Prostate gland (tissue), 2 donors: ENCODE measurements at regions not wholly inside any gene's neighbourhood (a gene's known extent, or its start where the extent isn't known, plus 50 kb on each side); places are given as distances from the start of the nearest gene placed in this dataset.

Experiments
- DNase-seq: peaks from one replicate; pipeline ENCODE4 v3.0.0-alpha.2; 2019; ENCODE audit warnings: low spot score
- H3K27ac ChIP-seq, 2 donors: fragments of 200-600 bp; sonication (generic); 2 replicates each; pipeline ENCODE4 v1.5.1; 2017 to 2019
- H3K27me3 ChIP-seq: fragments of 200-600 bp; sonication (generic); replicated peaks from 2 replicates; pipeline ENCODE4 v1.5.1; 2019; ENCODE audit not compliant: insufficient read depth
- H3K36me3 ChIP-seq, 2 donors: fragments of 200-600 bp; sonication (generic); 1 replicate in 1 of 2; 2 replicates in 1 of 2; pipeline versions ENCODE4 v1.5.1 to v1.8.1; 2017 to 2019
- H3K4me1 ChIP-seq: fragments of 200-600 bp; sonication (generic); replicated peaks from 2 replicates; pipeline ENCODE4 v1.5.1; 2019
- H3K4me3 ChIP-seq, 2 donors: fragments of 200-600 bp; sonication (generic); 2 replicates each; pipeline ENCODE4 v1.5.1; 2017 to 2019
- H3K9me3 ChIP-seq: fragments of 200-600 bp; sonication (generic); 2 replicates; pipeline ENCODE4 v1.5.1; 2017
- CTCF ChIP-seq, 4 experiments: fragments of 200-600 bp in 2 of 4; fragments of 450-650 bp in 2 of 4; sonication (generic) in 2 of 4; IDR thresholded peaks; 1 replicate in 3 of 4; 2 replicates in 1 of 4; pipeline ENCODE4 v1.5.1; 2016 to 2019; ENCODE audit warnings: antibody characterized with exemption in 4 of 4, mild to moderate bottlenecking in 2 of 4, moderate library complexity in 2 of 4
- POLR2A ChIP-seq: fragments of 450-650 bp; IDR thresholded peaks from one replicate; pipeline ENCODE4 v1.6.1; 2016; ENCODE audit warnings: antibody characterized with exemption, mild to moderate bottlenecking
- POLR2AphosphoS5 ChIP-seq: sonication (generic); formaldehyde crosslinking; IDR thresholded peaks from one replicate; pipeline ENCODE4 v1.6.1; 2017; ENCODE audit warnings: antibody characterized with exemption
- WGBS: methylation state at CpG from one replicate; pipeline ENCODE4 v1.1.5; 2018; 5-methylcytosine and 5-hydroxymethylcytosine counted together
- intact Hi-C: fragments of 100-400 bp; cut with DNase I; formaldehyde crosslinking; loops from one replicate; pipeline ENCODE4 v1.14.2; 2022

- no peaks in the 10 kb centered on the region for H3K4me1 ChIP-seq
- no peaks in the 10 kb centered on the region for H3K36me3 ChIP-seq
- no peaks in the 10 kb centered on the region for H3K27me3 ChIP-seq
- TF ChIP-seq POLR2A (no peak), CTCF (IDR thresholded peaks at IDR 0.05) (no peak), POLR2AphosphoS5 (no peak)
- H3K27ac ChIP-seq: no peak overlapping the region
- no peaks in the 10 kb centered on the region for H3K9me3 ChIP-seq
- H3K4me3 ChIP-seq: no peak overlapping the region
- DNase-seq: no peak
- intact Hi-C loops: no loop called here
These were observed 172.0 kb upstream of the LRIG1 start for GRCh38 chr3:66672830-66673229.

- Histone ChIP-seq H3K4me1 (no peaks in the 10 kb centered on the region), H3K27me3 (no peaks in the 10 kb centered on the region), H3K9me3 (no peaks in the 10 kb centered on the region), H3K4me3 (no peak overlapping the region), H3K36me3 (no peaks in the 10 kb centered on the region), H3K27ac (no peak overlapping the region)
- no peak for TF ChIP-seq POLR2A
- no peak for TF ChIP-seq CTCF (IDR thresholded peaks at IDR 0.05)
- no peak for TF ChIP-seq POLR2AphosphoS5
- 81% methylated on average over 9 of the region's 9 CpGs for WGBS
- intact Hi-C loops: no loop called here
- DNase-seq: no peak
These were observed 172.5 kb upstream of the LRIG1 start for GRCh38 chr3:66673293-66673692.

GRCh38 chr3:66675366-66675765 is 174.5 kb upstream of the LRIG1 start:
- 43% methylated on average over 1 of the region's 1 CpG for WGBS
- Histone ChIP-seq H3K4me1 (no peaks in the 10 kb centered on the region), H3K4me3 (no peak overlapping the region), H3K9me3 (no peaks in the 10 kb centered on the region), H3K27ac (no peak overlapping the region), H3K27me3 (no peaks in the 10 kb centered on the region), H3K36me3 (no peaks in the 10 kb centered on the region)
- no peak for DNase-seq
- intact Hi-C loops: no loop called here
- TF ChIP-seq POLR2A (no peak), POLR2AphosphoS5 (no peak), CTCF (IDR thresholded peaks at IDR 0.05) (no peak)

GRCh38 chr3:66692042-66692765 is 191.4 kb upstream of the LRIG1 start:
- intact Hi-C loops: no loop called here
- H3K36me3 ChIP-seq: no peaks in the 10 kb centered on the region
- no peaks in the 10 kb centered on the region for H3K27me3 ChIP-seq
- TF ChIP-seq CTCF (IDR thresholded peaks at IDR 0.05) (no peak), POLR2AphosphoS5 (no peak)
- no peaks in the 10 kb centered on the region for H3K9me3 ChIP-seq
- no peak for DNase-seq
- no peaks in the 10 kb centered on the region for H3K4me1 ChIP-seq
- 93% methylated on average over 5 of the region's 5 CpGs for WGBS
- no peak overlapping the region for H3K27ac ChIP-seq
- H3K4me3 ChIP-seq: no peak overlapping the region

GRCh38 chr3:66692766-66693150 is 191.9 kb upstream of the LRIG1 start:
- Histone ChIP-seq H3K9me3 (no peaks in the 10 kb centered on the region), H3K36me3 (no peaks in the 10 kb centered on the region), H3K4me1 (no peaks in the 10 kb centered on the region), H3K27me3 (no peaks in the 10 kb centered on the region), H3K27ac (no peak overlapping the region), H3K4me3 (no peak overlapping the region)
- DNase-seq: no peak
- intact Hi-C loops: no loop called here
- TF ChIP-seq CTCF (IDR thresholded peaks at IDR 0.05): no peak
- WGBS: 84% methylated on average over 5 of the region's 5 CpGs
